Transverse colon (tissue), 4 donors: ENCODE measurements at regions not wholly inside any gene's neighbourhood (a gene's known extent, or its start where the extent isn't known, plus 50 kb on each side); places are given as distances from the start of the nearest gene placed in this dataset.

Experiments
- DNase-seq: peaks from one replicate; pipeline ENCODE4 v3.0.0-alpha.2; 2019
- H3K27ac ChIP-seq, 4 donors: fragments of 200-600 bp; sonication (generic); 2 replicates each; pipeline ENCODE4 v1.5.1; 2016 to 2018; ENCODE audit warnings: inconsistent platforms in 4 of 4
- H3K27me3 ChIP-seq: fragments of 200-600 bp; sonication (generic); 2 replicates; pipeline ENCODE4 v1.5.1; 2017; ENCODE audit warnings: inconsistent platforms
- H3K36me3 ChIP-seq, 4 donors: fragments of 200-600 bp; sonication (generic); 2 replicates each; pipeline ENCODE4 v1.5.1; 2017 to 2019; ENCODE audit warnings: inconsistent platforms in 4 of 4
- H3K4me1 ChIP-seq, 4 donors: fragments of 200-600 bp; sonication (generic); 2 replicates each; pipeline ENCODE4 v1.5.1; 2017 to 2020; ENCODE audit warnings: inconsistent platforms in 4 of 4
- H3K4me3 ChIP-seq, 4 donors: fragments of 200-600 bp; sonication (generic); 1 replicate in 1 of 4; 2 replicates in 3 of 4; pipeline versions ENCODE4 v1.5.1 to v1.6.1; 2017 to 2019; ENCODE audit warnings: inconsistent platforms in 4 of 4
- H3K9me3 ChIP-seq, 2 donors: fragments of 200-600 bp; sonication (generic); 2 replicates each; pipeline ENCODE4 v1.5.1; 2017 to 2019; ENCODE audit warnings: inconsistent platforms in 2 of 2
- CTCF ChIP-seq, 5 experiments: fragments of 200-600 bp in 3 of 5; fragments of 450-650 bp in 2 of 5; sonication (generic) in 3 of 5; IDR thresholded peaks; 1 replicate in 2 of 5; 2 replicates in 3 of 5; pipeline ENCODE4 v1.5.1; 2016 to 2017; ENCODE audit warnings: antibody characterized with exemption in 5 of 5, inconsistent platforms in 3 of 5, mild to moderate bottlenecking in 2 of 5, moderate library complexity in 1 of 5
- EP300 ChIP-seq: sonication (generic); formaldehyde crosslinking; IDR thresholded peaks from one replicate; pipeline ENCODE4 v1.6.1; 2017; ENCODE audit warnings: antibody characterized with exemption, low read depth
- POLR2A ChIP-seq: fragments of 450-650 bp; IDR thresholded peaks from one replicate; pipeline ENCODE4 v1.6.1; 2016; ENCODE audit warnings: antibody characterized with exemption, mild to moderate bottlenecking, moderate library complexity
- POLR2AphosphoS5 ChIP-seq, 3 donors: sonication (generic); formaldehyde crosslinking; IDR thresholded peaks; one replicate each; pipeline ENCODE4 v1.6.1; 2016; ENCODE audit warnings: antibody characterized with exemption in 3 of 3
- WGBS, 2 donors: methylation state at CpG; one replicate each; pipeline ENCODE4 v1.1.5; 2018; ENCODE audit warnings: low coverage in 1 of 2; 5-methylcytosine and 5-hydroxymethylcytosine counted together
- in situ Hi-C, 4 donors: fragments of 200-750 bp; cut with MboI; loops; one replicate each; pipeline versions ENCODE4 v1.15.0 to v1.15.1; 2017; ENCODE audit warnings: low sequenced_read_pairs in 3 of 4, low pct_ligation_motif_present in 1 of 4, low pct_unique_long_range_greater_than_20kb in 1 of 4
- intact Hi-C: fragments of 100-400 bp; cut with DNase I; formaldehyde crosslinking; loops from one replicate; pipeline ENCODE4 v1.15.1; 2023; ENCODE audit warnings: low total_unique reads

- H3K4me3 ChIP-seq: no peak overlapping the region
- no peaks in the 10 kb centered on the region for H3K9me3 ChIP-seq
- H3K27me3 ChIP-seq: no peaks in the 10 kb centered on the region
- H3K4me1 ChIP-seq: no peaks in the 10 kb centered on the region
- no peak for TF ChIP-seq POLR2AphosphoS5 (IDR thresholded peaks at IDR 0.05)
- no peak for TF ChIP-seq CTCF (IDR thresholded peaks at IDR 0.05)
- TF ChIP-seq EP300: no peak
- no peak for TF ChIP-seq POLR2A
- H3K27ac ChIP-seq: no peak overlapping the region
- no peak for DNase-seq
- in situ Hi-C loops: no loop called here
- intact Hi-C loops: no loop called here
- no peaks in the 10 kb centered on the region for H3K36me3 ChIP-seq
- WGBS, 2 donors: 47 to 51% methylated on average over 3 of the region's 3 CpGs
Measured at GRCh38 chr5:7088849-7089248, 307.1 kb upstream of the ADCY2 start.

DNA sequence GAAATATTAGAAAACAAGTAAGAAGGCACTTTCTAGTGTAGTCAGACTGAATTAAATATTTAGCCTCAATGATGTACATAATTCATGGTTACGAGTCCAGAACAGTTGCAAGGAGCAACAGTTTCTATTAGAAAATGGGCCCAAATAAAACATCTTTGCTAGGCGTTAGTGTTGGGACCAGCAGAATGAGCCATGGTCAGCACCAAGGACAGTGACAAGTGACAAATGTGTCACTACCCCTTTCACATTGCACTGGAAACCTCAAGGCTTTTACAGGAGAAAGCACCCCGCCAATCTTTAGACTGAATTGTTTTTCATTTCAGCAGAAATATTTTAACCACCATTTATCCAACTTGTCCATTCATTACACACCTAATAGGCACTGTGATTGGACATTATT is 301.3 kb upstream of the ADCY2 start:
- WGBS, 2 donors: 18 to 30% methylated on average over 3 of the region's 3 CpGs
- no peak overlapping the region for H3K27ac ChIP-seq
- no peak overlapping the region for H3K4me3 ChIP-seq
- no peaks in the 10 kb centered on the region for H3K36me3 ChIP-seq
- intact Hi-C loops (no loop called here), in situ Hi-C loops (no loop called here)
- no peak for DNase-seq
- no peak for TF ChIP-seq POLR2A
- no peak for TF ChIP-seq EP300
- no peak for TF ChIP-seq CTCF (IDR thresholded peaks at IDR 0.05)
- TF ChIP-seq POLR2AphosphoS5 (IDR thresholded peaks at IDR 0.05): no peak
- no peaks in the 10 kb centered on the region for H3K4me1 ChIP-seq
- H3K9me3 ChIP-seq: no peaks in the 10 kb centered on the region
- H3K27me3 ChIP-seq: no peaks in the 10 kb centered on the region

- intact Hi-C loops (no loop called here), in situ Hi-C loops (no loop called here)
- Histone ChIP-seq H3K9me3 (no peaks in the 10 kb centered on the region), H3K4me3 (no peak overlapping the region), H3K4me1 (no peaks in the 10 kb centered on the region), H3K36me3 (no peaks in the 10 kb centered on the region), H3K27ac (no peak overlapping the region), H3K27me3 (no peaks in the 10 kb centered on the region)
- WGBS, 2 donors: 81 to 83% methylated on average over 1 to 2 of the region's 2 CpGs
- TF ChIP-seq POLR2A (no peak), EP300 (no peak), CTCF (IDR thresholded peaks at IDR 0.05) (no peak), POLR2AphosphoS5 (IDR thresholded peaks at IDR 0.05) (no peak)
- no peak for DNase-seq
Measured at GRCh38 chr5:7096294-7096693, 299.6 kb upstream of the ADCY2 start.

GRCh38 chr5:7105358-7105757 is 290.6 kb upstream of the ADCY2 start:
- Histone ChIP-seq H3K36me3 (no peaks in the 10 kb centered on the region), H3K27ac (no peak overlapping the region), H3K27me3 (no peaks in the 10 kb centered on the region), H3K4me1 (no peaks in the 10 kb centered on the region), H3K9me3 (no peaks in the 10 kb centered on the region), H3K4me3 (no peak overlapping the region)
- no peak for DNase-seq
- intact Hi-C loops (no loop called here), in situ Hi-C loops (no loop called here)
- WGBS, 2 donors: 78 to 84% methylated on average over 4 to 5 of the region's 5 CpGs
- TF ChIP-seq POLR2AphosphoS5 (IDR thresholded peaks at IDR 0.05) (no peak), CTCF (IDR thresholded peaks at IDR 0.05) (no peak), EP300 (no peak), POLR2A (no peak)
